ENCODE measurements at regions not wholly inside any gene's neighbourhood (a gene's known extent, or its start where the extent isn't known, plus 50 kb on each side); places are given as distances from the start of the nearest gene placed in this dataset.
"Not testable (repeated sequence)": the region's sequence is repeated elsewhere in the genome, so short reads cannot be mapped to it uniquely, and the experiment has no call there.

DNA sequence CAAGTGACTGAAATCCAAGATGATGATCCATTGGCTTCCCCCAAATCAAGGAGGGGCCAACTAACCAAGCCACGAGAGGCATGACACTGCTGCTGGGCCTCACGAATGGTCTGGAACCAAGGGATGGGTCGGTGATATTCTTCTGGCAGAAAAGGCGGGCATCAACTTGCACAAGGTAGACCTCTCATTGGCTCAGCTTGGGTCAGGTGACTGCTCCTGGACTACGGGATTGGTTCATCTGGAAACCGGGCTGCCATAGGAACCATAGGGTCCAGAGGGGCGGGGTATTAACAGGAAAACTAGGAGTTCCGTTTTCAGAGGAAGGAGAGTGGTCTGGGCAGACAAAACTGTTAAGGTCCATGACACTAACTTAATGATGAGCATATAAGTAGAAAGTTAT is 100.9 kb downstream of the TFAP2C start:
- no peak for DNase-seq

DNA sequence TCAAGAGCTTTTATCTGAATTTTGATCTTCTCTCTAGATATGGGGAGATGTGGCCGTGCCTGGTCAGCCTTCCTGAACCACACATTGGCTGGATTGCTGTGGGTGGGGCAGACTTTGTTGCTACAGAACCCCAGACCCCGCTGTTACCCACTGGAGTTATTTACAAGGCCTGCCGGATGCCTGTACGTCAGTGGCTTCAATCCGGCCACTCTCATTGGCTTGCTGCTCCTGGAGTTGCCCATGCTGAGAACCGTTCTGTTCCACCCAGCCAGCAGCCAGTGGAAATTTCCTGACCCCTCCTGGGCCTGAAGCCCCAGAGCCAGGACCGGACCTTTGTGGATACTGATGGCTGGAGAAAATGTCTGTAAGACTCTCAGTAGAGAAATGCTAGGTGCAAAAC is 101.9 kb downstream of the TFAP2C start:
- no peak for DNase-seq

DNA sequence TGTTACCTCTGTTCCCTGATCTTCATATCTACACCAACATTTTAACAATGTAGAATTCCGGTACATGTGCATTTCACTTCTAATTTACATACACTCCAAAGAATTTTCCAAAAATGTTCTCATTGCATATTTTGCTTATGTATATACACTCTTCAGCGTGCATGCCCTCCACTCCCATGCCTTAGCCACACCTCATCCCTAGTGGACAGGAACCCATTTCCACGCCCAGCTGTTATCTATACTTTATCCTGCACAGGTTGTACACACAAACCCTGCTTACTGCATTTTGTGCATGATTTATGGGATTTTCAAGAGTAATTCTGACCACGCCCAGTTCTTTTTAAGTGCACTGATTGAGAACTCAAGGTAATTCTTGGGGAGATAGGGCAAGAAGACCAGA is 102.4 kb downstream of the TFAP2C start:
- no peak for DNase-seq

DNA sequence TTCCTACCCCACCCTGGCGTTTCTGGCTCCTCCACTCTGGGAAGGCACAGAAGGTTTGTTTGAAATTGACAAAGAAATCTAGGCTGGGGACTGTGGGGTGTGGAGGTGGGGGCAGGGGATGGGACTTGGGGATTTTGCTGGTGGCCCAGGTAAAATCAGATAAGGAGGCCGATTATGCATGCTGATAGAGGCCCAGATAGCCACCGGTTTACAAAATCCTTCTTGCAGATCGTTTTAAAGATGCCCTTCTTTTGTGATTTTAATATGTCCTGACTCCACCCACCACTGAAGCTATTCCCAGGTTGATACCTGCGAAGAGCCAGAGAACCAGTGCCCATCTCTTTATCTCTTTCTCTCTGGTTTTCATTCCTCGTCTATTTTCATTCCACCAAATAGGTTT is 104.9 kb downstream of the TFAP2C start:
- no peak for DNase-seq

DNA sequence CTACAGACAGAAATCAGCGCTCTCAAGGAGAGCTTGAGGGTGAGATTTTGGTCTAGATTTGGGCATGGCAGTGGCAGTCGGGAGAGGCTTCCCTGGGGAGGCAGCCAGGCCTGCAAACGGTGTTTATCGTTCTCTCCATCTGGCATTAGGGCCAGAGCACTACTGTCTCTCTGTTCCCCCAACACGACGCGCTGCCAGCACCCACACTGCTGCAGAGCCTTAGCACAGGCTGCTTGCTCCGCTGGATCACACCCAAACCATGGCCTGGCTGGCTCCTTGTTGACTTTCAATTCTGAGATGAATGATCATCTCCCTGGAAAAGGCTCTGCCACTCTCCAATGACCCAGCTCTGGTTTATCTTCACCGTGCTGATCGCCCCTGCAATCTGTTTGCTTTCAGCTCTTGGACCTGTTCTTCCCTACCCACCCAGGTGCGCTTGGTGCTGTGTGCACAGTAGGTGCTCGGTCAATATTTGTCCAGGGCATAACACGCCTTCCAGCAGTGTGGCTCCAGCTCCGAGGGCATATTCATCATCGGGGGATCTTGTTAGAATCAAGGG is 106.1 kb downstream of the TFAP2C start:
- no peak for DNase-seq

DNA sequence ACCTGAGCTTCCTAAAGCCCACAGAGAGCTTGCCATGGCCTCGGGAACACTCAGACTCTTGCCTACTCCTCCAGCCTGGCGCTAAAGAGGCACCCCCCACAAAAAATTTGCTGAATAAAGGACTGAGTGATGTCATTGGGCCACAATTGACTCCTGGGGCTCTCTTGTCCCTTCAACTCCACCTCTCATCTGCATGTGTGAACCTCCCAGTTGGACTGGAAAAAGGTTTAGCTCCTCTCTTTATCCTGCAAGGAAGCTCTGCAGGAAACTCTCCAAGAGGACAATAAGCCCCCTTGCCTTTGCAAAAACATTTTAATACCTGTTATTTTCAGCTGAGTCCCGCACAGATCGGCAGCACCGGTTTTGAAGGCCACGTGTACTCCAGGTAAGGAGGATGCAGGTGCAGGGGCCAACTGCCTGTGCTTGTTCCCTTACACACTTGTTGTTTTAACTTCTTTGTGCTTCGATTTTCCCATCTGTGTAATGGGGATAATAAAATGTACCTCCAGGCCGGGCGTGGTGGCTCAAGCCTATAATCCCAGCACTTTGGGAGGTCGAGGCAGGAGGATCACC is 107.3 kb downstream of the TFAP2C start:
- no peak for DNase-seq

DNA sequence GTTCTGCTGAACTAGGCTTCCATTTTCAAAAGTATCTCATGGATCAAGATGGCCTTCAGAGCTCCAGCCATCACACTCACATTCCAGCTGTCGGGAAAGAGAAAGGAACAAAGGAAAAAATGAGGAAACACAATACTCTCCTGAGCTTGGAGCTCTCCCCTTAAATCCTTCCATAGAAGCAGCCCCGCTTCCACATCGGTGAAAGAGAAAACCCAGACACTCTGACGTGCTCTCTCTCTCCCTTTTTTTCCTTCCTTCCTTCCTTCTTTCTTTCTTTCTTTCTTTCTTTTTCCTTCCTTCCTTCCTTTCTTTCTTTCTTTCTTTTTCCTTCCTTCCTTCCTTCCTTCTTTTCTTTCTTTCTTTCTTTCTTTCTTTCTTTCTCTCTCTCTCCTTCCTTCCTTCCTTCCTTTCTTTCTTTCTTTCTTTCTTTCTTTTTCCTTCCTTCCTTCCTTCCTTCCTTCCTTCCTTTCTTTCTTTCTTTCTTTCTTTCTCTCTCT is 115.3 kb downstream of the TFAP2C start:
- not testable (repeated sequence) for DNase-seq

DNA sequence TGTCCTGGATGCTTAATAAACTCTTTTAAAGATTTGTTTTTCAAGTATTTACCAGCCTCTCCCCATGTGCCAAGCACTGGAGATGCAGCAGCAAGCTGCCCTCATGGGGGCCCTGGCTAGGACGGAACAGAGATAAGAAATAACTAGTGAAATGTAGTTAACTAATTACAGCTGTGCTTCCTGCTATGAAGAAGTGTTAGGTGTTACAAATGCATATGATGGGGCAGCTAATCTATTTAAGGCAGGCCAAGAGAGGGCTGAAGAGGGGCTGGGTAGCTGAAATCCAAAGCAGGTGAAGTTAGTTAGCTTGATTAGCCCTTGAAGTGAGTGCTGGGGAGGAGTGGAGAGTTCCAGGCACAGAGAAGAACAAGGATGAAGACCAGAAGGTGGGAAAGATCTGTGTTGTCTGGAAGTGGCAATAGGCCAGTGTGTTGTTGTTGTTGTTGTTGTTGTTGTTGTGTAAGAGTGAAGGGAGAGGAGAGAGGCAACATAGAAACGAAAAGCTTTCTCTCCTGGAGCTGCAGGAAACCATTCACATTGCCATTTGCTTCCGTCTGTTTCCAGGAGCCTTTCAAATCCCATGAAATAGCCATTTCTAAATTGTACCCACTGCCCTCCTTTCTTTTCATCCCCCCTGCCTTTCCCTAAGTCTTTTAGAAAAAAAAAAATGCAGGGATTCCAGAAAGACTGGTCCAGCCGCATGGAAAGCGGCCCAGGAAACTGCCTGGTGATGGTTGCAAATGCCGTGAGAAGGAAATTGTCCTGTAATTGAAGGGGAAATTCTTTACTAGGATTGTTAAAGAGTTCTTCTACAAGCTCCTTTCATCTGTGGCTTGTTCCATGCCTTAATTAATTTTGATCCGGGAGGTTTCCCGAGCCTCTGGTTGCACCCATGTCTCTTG is 119.6 kb downstream of the TFAP2C start:
- DNase-seq = no peak

DNA sequence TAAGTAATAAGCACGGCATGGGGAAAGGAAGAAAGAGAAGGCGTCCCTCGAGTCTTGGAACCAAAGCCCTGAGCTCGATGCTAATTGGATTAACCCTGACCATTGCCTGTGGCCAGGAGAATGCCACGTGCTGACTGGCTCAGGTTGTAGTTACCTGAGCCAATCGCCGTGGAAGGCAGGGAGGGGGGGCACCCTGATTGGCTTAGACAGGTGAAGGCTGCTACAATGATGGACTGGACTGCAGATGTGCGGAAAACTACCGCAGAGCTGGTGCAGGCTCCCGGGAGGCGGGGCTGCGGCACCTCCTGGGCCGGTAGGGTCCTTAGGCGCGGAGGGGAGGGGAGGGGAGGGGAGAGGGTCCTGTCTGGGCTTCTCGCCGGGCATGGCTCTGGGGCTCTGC is 121.3 kb downstream of the TFAP2C start:
- DNase-seq = no peak

DNA sequence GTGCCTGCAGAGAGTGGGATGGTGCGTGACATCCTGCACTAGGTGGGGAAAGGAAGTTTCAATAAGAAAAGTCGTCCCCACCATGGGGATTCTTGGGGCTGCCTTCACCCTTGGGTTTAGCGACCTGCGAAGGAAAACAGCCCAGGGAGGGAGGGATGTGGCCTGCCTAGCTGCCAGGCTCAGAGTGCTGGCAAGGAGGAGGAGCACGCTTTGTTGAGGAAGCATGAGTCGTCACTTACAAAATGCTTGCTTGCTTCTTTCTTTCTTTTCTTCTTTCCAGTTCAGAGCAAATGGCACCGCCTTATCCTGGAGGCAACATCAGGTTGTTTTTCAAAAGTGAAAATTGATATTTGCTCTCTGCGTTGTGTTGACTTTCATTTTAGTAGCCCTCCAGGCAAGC is 123.2 kb downstream of the TFAP2C start:
- no peak for DNase-seq

DNA sequence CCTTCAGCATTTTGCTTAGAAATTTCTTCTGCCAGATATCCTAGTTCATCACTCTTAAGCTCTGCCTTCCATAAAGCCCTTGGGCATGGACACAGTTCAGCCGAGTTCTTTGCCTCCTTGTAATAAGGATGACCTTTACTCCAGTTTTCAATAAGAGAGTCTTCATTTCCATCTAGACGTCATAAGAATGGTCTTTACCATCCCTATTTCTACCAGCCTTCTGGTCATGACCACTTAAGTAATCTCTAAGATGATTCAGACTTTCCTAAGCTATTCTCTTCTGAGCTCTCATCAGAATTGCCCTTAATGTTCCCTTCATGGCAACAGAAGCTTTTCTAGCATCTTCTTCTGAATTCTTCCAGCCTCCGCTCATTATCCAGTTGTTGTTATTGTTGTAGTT is 126.1 kb downstream of the TFAP2C start:
- no peak for DNase-seq

DNA sequence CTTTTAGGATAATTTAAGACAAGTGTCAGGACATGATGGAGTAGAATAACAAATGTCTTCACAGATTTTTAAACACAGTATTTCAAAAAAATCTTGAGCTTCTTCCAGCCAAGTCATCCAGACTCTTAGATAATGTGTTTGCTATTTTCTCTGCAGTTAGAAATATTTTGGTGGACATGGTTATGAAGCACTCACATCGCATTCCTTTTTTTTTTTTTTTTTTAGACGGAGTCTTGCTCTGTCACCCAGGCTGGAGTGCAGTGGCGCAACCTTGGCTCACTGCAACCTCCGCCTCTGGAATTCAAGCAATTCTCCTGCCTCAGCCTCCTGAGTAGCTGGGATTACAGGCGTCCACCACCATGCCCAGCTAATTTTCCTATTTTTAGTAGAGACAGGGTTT is 127.6 kb downstream of the TFAP2C start:
- not testable (repeated sequence) for DNase-seq

DNA sequence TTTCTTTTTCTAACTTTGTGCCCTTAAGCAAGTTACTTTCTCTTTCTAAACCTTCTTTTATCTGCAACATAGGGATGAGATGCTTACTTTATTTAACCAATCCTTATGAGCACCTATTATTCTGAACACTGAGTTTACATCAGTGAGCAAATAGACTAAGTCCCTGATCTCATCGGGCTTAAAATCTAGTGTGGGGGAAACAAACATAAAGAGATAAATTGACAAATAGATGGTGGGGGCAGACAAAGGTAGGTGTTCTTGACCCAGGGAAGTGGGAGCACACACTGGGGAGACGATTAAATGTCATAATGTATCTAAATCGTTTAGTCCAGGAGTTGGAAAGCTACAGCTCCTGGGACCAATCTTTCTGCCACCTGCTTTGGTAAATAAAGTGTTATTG is 129.6 kb downstream of the TFAP2C start:
- no peak for DNase-seq

DNA sequence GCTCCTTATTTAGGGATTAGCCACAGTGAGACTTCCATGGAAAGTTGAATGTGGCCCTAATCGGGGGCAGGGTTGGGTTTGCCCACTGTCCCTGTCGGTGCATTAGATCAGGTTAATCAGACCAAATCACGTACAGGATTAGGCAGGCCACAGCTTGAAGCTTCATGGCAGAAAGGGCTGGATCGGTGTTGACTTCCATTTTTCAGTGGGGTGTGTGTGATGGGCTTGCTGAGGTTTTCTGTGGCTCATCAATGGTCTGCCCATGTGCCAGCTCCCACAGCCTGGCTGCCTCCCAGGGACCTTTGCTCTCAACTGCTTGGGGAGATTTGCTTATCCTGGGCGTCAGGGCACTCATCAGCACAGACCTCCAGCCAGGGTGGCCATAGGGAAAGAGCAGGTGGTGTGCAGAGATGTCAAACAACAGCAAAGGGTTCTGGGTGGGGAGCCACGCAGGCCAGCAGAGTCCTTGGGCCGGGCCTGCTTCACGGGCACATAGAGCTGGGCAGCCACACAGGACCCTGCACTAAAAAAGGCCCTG is 130.7 kb downstream of the TFAP2C start:
- DNase-seq = no peak

DNA sequence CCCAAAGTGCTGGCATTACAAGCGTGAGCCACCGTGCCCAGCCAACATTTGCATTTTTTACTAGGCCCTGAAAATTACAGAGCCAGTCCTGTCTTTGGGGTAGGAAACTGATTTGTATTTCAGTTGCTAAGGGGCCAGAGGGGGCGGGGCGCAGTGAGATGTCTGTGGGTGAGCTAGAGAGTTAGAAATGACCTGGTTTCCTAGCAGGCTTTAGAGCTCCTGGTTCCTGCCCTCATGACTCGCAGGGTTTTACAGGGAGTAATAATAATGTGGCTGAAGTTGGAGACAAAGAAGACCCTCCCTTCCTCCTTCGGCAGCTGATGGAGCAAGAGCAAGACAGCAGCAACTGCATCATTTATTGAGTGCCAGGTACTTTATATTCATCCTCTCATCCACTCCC is 131.5 kb downstream of the TFAP2C start:
- DNase-seq = no peak

DNA sequence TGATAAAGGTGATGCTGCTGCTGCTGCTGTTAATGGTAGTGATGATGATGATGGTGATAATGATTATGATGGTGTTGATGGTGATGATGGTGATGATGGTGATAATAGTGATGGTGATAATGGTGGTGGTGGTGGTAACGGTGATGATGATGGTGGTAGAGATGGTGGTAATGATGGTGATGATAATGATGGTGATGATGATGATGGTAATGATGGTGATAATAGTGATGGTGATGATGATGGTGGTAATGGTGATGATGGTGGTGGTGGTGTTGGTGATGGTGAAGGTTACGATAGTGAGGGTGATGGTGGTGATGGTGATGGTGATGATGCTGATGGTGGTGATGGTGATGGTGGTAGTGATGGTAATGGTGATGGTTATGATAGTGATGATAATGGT is 132.3 kb downstream of the TFAP2C start:
- no peak for DNase-seq

DNA sequence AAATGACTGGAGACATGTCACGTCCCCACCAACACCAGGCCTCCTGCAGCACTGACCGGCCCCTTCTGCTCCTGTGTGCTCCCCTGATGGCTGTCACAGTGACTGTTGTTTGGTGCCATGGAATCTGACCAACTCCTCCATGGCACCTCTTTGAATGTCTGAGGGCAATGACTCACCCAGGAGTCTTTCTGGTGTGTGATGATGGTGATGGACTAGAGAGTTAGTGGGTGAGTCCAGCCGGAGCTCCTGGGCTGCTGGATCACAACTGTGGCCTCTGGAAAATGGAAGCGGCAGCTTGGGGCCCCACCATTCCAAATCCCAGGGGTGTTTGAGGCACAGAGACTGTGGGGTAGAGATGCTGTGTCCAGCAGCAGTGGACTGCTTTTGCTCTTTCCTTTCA is 133.3 kb downstream of the TFAP2C start:
- no peak for DNase-seq

DNA sequence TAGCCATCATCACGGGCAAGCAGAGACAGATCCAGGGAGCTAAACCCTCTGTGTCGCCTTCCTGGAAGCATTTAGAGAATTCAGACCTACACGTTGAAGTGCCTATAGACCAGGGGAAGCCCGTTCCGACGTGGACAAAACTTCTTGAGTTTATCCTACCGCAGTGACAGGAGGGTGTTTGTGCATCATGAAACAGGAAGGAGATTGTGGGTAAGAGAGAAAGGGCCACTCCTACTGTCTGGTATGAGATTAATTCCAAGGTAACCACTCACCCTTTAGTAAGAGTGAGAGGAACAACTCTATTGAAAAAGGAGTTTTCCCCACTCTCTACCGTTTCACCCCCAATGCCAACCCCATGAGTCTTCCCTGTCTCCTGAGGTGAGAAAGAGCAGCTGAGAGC is 133.7 kb downstream of the TFAP2C start:
- DNase-seq = no peak

DNA sequence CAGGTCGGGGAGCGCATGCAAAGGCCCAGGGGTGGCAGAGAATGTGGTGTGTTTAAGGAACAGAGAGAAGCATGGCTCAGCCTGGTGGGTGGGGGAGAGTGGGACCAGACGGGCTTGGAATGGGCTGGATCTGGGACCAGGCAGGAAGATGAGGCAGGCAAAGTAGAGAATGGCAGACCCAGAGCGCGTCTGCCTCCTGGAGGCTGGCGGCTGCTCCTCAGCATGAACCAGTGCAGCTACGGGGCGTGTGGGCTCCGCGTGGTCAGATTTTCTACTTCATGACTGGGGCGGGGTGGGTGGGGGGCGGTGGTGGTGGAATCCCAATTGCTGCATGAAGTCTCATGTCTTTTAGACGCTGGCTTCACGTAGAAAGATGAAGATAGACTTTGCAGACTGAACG is 135.6 kb downstream of the TFAP2C start:
- no peak for DNase-seq

DNA sequence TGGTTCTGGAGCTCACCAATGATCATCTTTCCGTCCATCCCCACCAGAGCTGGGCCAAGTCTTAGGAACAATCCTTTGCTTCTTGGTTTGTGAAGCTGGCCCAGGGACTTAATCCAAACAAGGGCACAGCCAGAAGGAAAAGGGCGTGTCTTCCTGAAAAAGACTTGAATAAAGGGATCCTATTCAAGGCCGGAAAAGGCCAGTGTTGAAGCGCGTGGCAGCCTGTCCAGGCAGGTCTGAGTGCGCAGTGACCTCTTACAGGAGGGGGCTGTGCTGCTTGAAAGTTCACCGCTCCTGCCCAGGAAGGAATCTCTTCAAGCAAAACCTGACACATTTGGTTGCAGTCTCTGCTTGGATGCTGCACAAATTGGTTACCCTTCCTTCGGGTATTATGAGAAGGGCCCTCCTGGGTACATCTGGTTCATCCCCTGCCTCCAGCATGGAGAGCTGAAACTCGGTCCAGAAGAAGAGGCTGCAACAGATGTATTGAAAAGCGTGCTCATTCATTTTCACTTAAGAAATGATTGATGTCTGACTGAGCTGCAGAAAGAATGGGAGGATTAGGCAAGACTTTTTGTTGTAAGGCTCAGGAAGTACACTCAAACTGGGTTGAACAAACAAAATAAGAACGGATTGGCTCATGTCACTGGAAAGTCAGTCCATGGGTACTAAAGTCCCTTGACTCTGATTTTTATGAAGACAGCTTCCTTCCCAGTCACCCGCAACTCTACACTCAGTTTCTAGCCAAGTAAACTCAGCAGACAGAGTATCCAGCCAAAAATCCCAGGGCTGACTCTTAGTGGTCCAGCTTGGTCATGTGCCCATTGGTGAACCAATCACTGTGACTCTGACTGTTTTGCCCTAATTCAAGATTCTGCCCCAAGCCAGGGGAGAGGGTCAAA is 136.3 kb downstream of the TFAP2C start:
- no peak for DNase-seq

DNA sequence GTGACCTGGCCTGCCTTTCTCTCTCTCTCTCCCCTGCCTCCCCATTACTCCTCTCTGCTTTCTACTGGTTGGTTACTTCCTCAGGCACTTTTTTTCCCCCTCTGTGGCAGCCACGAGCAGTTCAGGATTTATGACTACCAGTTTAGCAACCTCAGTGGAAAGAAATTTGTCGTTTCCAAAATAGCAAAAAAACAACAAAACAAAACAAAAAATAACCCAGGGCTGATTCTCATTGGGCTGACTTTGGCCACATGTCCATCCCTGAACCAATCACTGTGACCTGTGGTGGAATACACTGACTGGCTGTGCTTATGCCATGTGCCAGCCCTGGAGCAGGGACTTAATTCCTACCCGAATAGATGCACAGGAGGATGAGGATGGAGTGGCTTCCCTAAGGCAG is 137.4 kb downstream of the TFAP2C start:
- DNase-seq = no peak

DNA sequence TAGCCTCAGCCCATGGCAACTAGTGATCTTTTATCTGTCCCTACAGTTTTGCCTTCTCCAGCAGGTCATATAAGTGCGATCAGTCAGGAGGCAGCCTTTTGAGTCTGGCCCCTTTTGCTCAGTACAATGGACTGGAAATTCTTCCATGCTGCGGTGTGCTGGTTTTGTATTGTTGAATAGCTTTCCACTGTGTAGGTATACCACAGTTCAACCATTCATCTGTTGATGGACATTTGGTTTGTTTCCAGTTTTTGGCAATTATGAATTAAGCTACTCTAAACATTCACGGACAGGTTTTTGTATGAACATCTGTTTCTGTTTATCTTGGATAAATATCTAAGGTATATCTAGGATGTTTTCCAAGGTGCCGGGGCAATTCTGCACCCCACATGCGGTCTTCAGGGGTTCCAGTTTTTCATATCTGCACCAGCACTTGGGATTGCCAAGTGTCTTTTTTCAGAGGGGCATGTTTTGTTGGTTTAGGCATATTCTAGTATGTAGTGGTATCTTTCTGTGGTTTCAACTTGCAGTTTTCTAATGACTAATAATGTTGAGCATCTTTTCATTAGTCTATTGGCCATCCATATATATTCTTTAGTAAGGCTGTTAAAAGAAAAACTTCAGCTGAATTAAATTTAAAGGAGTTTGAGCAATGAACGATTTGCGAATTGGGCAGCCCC is 141.0 kb downstream of the TFAP2C start:
- no peak for DNase-seq

All from activated effector memory CD4-positive, alpha-beta T cell treated with anti-CD3 and anti-CD28 coated beads, Interleukin-2, amount 50 U/mL, for 16 hours (primary cell).